Astrocyte (in vitro differentiated cells and primary cell): ENCODE measurements at regions not wholly inside any gene's neighbourhood (a gene's known extent, or its start where the extent isn't known, plus 50 kb on each side); places are given as distances from the start of the nearest gene placed in this dataset.
"Not testable (repeated sequence)": the region's sequence is repeated elsewhere in the genome, so short reads cannot be mapped to it uniquely, and the experiment has no call there.

ENCODE experiments used
- DNase-seq: peaks from one replicate; pipeline ENCODE4 v3.0.0-alpha.2; 2010; ENCODE audit warnings: low read depth
- FAIRE-seq: peaks from 2 replicates; lab custom pipeline; 2011; peaks lifted over from hg19 to GRCh38; lab: Jason Lieb, UNC
- H2AFZ ChIP-seq: 2 replicates; pipeline ENCODE4 v1.6.0; 2012; ENCODE audit warnings: low read depth, low read length, inconsistent platforms
- H3K27ac ChIP-seq: 2 replicates; pipeline ENCODE4 v1.5.1; 2011; ENCODE audit warnings: low read depth, low read length, inconsistent platforms
- H3K27me3 ChIP-seq: 2 replicates; pipeline ENCODE4 v1.6.0; 2011; ENCODE audit warnings: low read length, inconsistent platforms; ENCODE audit not compliant: insufficient read depth
- H3K36me3 ChIP-seq: 2 replicates; pipeline ENCODE4 v1.5.1; 2011; ENCODE audit warnings: low read length, inconsistent platforms; ENCODE audit not compliant: insufficient read depth
- H3K4me1 ChIP-seq: 2 replicates; pipeline ENCODE4 v1.5.1; 2011; ENCODE audit warnings: low read length, inconsistent platforms; ENCODE audit not compliant: insufficient read depth
- H3K4me2 ChIP-seq: 2 replicates; pipeline ENCODE4 v1.6.0; 2012; ENCODE audit warnings: low read length, inconsistent platforms
- H3K4me3 ChIP-seq: 2 replicates; pipeline ENCODE4 v1.5.1; 2011; ENCODE audit warnings: low read depth, mild to moderate bottlenecking, low read length, inconsistent platforms; ENCODE audit not compliant: insufficient read depth
- H3K79me2 ChIP-seq: 2 replicates; pipeline ENCODE4 v1.6.0; 2012; ENCODE audit warnings: mild to moderate bottlenecking, low read length, inconsistent platforms; ENCODE audit not compliant: insufficient read depth
- H3K9ac ChIP-seq: 2 replicates; pipeline ENCODE4 v1.6.0; 2012; ENCODE audit warnings: mild to moderate bottlenecking, low read length, inconsistent platforms
- H3K9me3 ChIP-seq: 2 replicates; pipeline ENCODE4 v1.5.1; 2012; ENCODE audit warnings: low read depth, mild to moderate bottlenecking, low read length, inconsistent platforms; ENCODE audit not compliant: insufficient read depth
- H4K20me1 ChIP-seq: 2 replicates; pipeline ENCODE4 v1.6.0; 2012; ENCODE audit warnings: low read length, inconsistent platforms; ENCODE audit not compliant: insufficient read depth
- H3K27ac Mint-ChIP-seq: one replicate; pipeline ENCODE4 v1.8.0; 2021; ENCODE audit warnings: mild to moderate bottlenecking, mixed read lengths; ENCODE audit not compliant: unreplicated experiment
- H3K27me3 Mint-ChIP-seq: one replicate; pipeline ENCODE4 v1.8.0; 2021; ENCODE audit warnings: low read depth, mixed read lengths; ENCODE audit not compliant: unreplicated experiment
- H3K36me3 Mint-ChIP-seq: one replicate; pipeline ENCODE4 v1.8.0; 2021; ENCODE audit warnings: low read depth, mixed read lengths; ENCODE audit not compliant: unreplicated experiment
- H3K4me1 Mint-ChIP-seq: one replicate; pipeline ENCODE4 v1.8.0; 2021; ENCODE audit warnings: low read depth, mixed read lengths; ENCODE audit not compliant: unreplicated experiment
- H3K4me3 Mint-ChIP-seq: one replicate; pipeline ENCODE4 v1.8.0; 2021; ENCODE audit warnings: mild to moderate bottlenecking, moderate library complexity, mixed read lengths; ENCODE audit not compliant: unreplicated experiment
- H3K9me3 Mint-ChIP-seq: one replicate; pipeline ENCODE4 v1.8.0; 2021; ENCODE audit warnings: mild to moderate bottlenecking, mixed read lengths; ENCODE audit not compliant: unreplicated experiment
- EZH2 ChIP-seq: IDR thresholded peaks from 2 replicates; pipeline ENCODE4 v1.6.1; 2012; ENCODE audit warnings: mild to moderate bottlenecking, low read length, inconsistent platforms; ENCODE audit not compliant: insufficient read depth
- TF ChIP-seq, protein P1 (sequence below): IDR thresholded peaks from 2 replicates; pipeline ENCODE4 v1.5.1; 2011; ENCODE audit warnings: low read depth, mild to moderate bottlenecking, inconsistent platforms, low read length, moderate library complexity; ENCODE audit not compliant: insufficient read depth

DNA sequence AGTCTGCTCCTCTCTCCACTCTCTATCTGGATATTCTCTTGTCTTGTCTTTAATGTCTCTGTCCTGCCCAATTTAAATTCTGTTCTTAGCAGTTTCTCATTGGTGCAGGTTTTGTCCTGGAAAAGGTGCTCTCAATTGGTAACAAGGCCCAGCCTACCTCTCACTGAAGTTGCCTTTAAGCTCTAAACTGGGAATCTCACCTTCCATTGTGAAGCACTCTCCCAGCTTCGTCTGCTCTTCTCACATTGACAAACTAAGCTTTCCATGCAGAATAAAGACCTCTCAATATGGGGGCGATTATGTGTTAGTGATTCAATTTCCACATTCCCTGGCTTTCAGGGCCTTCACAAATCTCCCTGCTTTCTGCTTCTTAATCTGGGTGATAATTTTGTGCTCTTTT is 1712.2 kb downstream of the GRIK2 start:
- Histone ChIP-seq H3K27me3 (no peaks in the 10 kb centered on the region), H3K9ac (no peak overlapping the region), H4K20me1 (no peaks in the 10 kb centered on the region), H3K27ac (no peak overlapping the region), H3K4me2 (no peak overlapping the region), H3K9me3 (no peaks in the 10 kb centered on the region), H3K79me2 (no peaks in the 10 kb centered on the region), H2AFZ (no peak overlapping the region), H3K4me3 (no peak overlapping the region), H3K36me3 (no peaks in the 10 kb centered on the region), H3K4me1 (no peaks in the 10 kb centered on the region)
- Mint-ChIP-seq H3K36me3 (no peaks in the 10 kb centered on the region), H3K9me3 (no peaks in the 10 kb centered on the region), H3K27ac (no peak overlapping the region), H3K4me3 (no peak overlapping the region), H3K4me1 (no peaks in the 10 kb centered on the region), H3K27me3 (no peaks in the 10 kb centered on the region)
- FAIRE-seq (no peak), DNase-seq (no peak)
- TF ChIP-seq, protein P1, sequence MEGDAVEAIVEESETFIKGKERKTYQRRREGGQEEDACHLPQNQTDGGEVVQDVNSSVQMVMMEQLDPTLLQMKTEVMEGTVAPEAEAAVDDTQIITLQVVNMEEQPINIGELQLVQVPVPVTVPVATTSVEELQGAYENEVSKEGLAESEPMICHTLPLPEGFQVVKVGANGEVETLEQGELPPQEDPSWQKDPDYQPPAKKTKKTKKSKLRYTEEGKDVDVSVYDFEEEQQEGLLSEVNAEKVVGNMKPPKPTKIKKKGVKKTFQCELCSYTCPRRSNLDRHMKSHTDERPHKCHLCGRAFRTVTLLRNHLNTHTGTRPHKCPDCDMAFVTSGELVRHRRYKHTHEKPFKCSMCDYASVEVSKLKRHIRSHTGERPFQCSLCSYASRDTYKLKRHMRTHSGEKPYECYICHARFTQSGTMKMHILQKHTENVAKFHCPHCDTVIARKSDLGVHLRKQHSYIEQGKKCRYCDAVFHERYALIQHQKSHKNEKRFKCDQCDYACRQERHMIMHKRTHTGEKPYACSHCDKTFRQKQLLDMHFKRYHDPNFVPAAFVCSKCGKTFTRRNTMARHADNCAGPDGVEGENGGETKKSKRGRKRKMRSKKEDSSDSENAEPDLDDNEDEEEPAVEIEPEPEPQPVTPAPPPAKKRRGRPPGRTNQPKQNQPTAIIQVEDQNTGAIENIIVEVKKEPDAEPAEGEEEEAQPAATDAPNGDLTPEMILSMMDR, result no peak
- TF ChIP-seq EZH2, result no peak

DNA sequence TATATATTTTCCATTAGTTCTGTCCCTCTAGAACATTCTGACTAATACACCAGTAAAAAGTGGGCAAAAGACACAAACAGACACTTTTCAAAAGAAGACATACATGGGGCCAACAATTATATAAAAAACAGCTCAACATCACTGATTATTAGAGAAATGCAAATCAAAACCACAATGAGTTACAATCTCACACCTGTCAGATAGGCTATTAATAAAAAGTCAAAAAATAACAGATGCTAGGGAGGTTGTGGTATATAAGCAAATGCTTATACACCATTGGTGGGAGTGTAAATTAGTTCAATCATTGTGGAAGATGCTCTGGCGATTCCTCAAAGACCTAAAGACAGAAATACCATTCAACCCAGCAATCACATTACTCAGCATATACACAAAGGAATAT is 1707.8 kb downstream of the GRIK2 start:
- no peak overlapping the region for H3K27ac ChIP-seq
- Mint-ChIP-seq H3K4me3 (no peak overlapping the region), H3K27me3 (no peaks in the 10 kb centered on the region), H3K27ac (no peak overlapping the region), H3K9me3 (peaks cover 5% of the 10 kb centered on the region), H3K4me1 (no peaks in the 10 kb centered on the region), H3K36me3 (no peaks in the 10 kb centered on the region)
- no peaks in the 10 kb centered on the region for H3K36me3 ChIP-seq
- no peak overlapping the region for H3K9ac ChIP-seq
- no peak overlapping the region for H2AFZ ChIP-seq
- no peak overlapping the region for H3K4me2 ChIP-seq
- H3K27me3 ChIP-seq, result no peaks in the 10 kb centered on the region
- FAIRE-seq, result no peak
- TF ChIP-seq EZH2, result no peak
- H3K4me1 ChIP-seq, result no peaks in the 10 kb centered on the region
- DNase-seq, result no peak
- H3K9me3 ChIP-seq, result no peaks in the 10 kb centered on the region
- H3K4me3 ChIP-seq, result no peak overlapping the region
- H4K20me1 ChIP-seq, result no peaks in the 10 kb centered on the region
- H3K79me2 ChIP-seq, result no peaks in the 10 kb centered on the region

DNA sequence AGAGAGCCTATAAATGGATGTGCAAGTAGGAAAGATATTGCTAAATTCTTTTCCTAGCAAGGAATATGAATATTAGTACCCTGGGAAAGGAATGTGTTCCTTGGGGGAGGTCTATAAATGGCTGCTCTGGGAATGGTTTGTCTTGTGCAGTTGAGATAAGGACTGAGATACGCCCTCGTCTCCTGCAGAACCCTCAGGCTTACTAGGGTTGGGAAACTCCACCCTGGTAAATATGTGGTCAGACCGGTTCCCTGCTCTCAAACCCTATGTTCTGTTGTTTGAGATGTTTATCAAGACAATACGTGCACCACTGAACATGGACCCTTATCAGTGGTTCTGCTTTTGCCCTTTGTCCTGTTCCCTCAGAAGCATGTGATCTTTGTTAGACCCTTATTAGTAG is 1698.9 kb downstream of the GRIK2 start:
- not testable (repeated sequence) for H3K4me1 Mint-ChIP-seq, H3K27ac ChIP-seq, H3K4me3 Mint-ChIP-seq, H3K9ac ChIP-seq, H3K27me3 ChIP-seq, H2AFZ ChIP-seq, H3K36me3 ChIP-seq, DNase-seq, H3K9me3 ChIP-seq, H3K4me1 ChIP-seq, H3K4me2 ChIP-seq, FAIRE-seq, H3K4me3 ChIP-seq, H3K36me3 Mint-ChIP-seq, H3K79me2 ChIP-seq, H3K9me3 Mint-ChIP-seq, H3K27me3 Mint-ChIP-seq, H3K27ac Mint-ChIP-seq, H4K20me1 ChIP-seq

DNA sequence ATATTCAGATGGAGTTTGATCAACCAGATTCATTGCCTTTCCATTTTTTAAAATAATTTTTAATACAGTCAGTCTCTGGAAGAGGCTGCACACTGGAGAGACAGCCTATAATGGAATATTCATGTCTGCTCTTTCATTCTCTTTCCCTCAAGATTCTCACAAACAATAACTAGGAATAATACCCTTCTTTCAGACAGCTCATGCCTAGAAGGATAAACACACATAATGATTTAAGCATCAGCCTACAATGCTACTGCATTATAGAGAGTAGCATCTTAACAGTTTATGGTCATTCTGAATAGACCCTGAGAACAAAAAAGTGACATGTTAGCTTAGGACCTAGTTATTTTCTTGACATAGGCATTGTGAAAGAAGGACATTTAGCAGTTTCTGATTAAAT is 1692.3 kb downstream of the GRIK2 start:
- Histone ChIP-seq H3K79me2 (no peaks in the 10 kb centered on the region), H3K9me3 (no peaks in the 10 kb centered on the region), H3K27ac (no peak overlapping the region), H3K9ac (no peak overlapping the region), H2AFZ (no peak overlapping the region), H3K36me3 (no peaks in the 10 kb centered on the region), H3K4me3 (no peak overlapping the region), H3K4me2 (no peak overlapping the region), H3K4me1 (no peaks in the 10 kb centered on the region), H4K20me1 (no peaks in the 10 kb centered on the region), H3K27me3 (no peaks in the 10 kb centered on the region)
- H3K4me3 Mint-ChIP-seq, result no peak overlapping the region
- H3K27ac Mint-ChIP-seq, result no peak overlapping the region
- H3K27me3 Mint-ChIP-seq, result no peaks in the 10 kb centered on the region
- TF ChIP-seq EZH2, result no peak
- TF ChIP-seq, protein P1, result no peak
- no peaks in the 10 kb centered on the region for H3K4me1 Mint-ChIP-seq
- no peak for FAIRE-seq
- H3K36me3 Mint-ChIP-seq, result no peaks in the 10 kb centered on the region
- H3K9me3 Mint-ChIP-seq, result no peaks in the 10 kb centered on the region
- DNase-seq, result no peak
